Nephron progenitor cell (in vitro differentiated cells): ENCODE measurements at regions not wholly inside any gene's neighbourhood (a gene's known extent, or its start where the extent isn't known, plus 50 kb on each side); places are given as distances from the start of the nearest gene placed in this dataset.

Source experiments
- DNase-seq: peaks from one replicate; pipeline ENCODE4 v3.0.0; 2021
- H3K27ac Mint-ChIP-seq: 2 replicates; pipeline ENCODE4 v1.8.0; 2021; ENCODE audit warnings: mild to moderate bottlenecking, moderate library complexity, mixed read lengths
- H3K27me3 Mint-ChIP-seq: 2 replicates; pipeline ENCODE4 v1.8.0; 2021; ENCODE audit warnings: mild to moderate bottlenecking, low read depth, mixed read lengths; ENCODE audit not compliant: poor library complexity
- H3K36me3 Mint-ChIP-seq: 2 replicates; pipeline ENCODE4 v1.8.0; 2021; ENCODE audit warnings: low read depth, mixed read lengths
- H3K4me1 Mint-ChIP-seq: 2 replicates; pipeline ENCODE4 v1.8.0; 2021; ENCODE audit warnings: mixed read lengths
- H3K4me3 Mint-ChIP-seq: 2 replicates; pipeline ENCODE4 v1.8.0; 2021; ENCODE audit warnings: mild to moderate bottlenecking, moderate library complexity, mixed read lengths
- H3K9me3 Mint-ChIP-seq: 2 replicates; pipeline ENCODE4 v1.8.0; 2021; ENCODE audit warnings: mild to moderate bottlenecking, moderate library complexity, mixed read lengths
- TF ChIP-seq, protein P1 (sequence below): fragments of 200-600 bp; sonication (generic); IDR thresholded peaks from 2 replicates; pipeline ENCODE4 v1.5.0; 2021; ENCODE audit warnings: antibody characterized with exemption

DNA sequence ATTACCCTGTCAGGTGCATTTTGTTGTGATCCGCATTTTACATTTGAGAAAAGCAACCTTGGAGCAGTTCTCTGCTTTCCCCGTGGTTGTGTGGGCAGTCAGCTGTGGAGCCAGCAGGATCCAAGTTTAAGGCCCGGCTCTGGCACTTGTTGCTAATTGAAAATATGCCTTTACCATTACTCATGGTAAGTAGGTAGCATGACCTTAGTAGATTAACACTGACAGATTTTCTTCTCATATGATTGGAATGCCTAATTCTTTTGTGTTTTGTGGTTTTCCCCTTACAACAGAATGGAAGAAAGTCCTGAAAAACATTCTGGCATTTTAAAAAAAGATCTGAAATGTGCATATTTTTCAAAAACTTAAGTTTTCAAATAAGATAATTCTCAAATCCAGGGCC, 246.5 kb upstream of the LRRN1 start:
- Mint-ChIP-seq H3K4me3 (no peak overlapping the region), H3K4me1 (no peaks in the 10 kb centered on the region), H3K36me3 (no peaks in the 10 kb centered on the region), H3K27ac (no peak overlapping the region), H3K9me3 (peaks cover 15% of the 10 kb centered on the region), H3K27me3 (no peaks in the 10 kb centered on the region)
- TF ChIP-seq, protein P1, sequence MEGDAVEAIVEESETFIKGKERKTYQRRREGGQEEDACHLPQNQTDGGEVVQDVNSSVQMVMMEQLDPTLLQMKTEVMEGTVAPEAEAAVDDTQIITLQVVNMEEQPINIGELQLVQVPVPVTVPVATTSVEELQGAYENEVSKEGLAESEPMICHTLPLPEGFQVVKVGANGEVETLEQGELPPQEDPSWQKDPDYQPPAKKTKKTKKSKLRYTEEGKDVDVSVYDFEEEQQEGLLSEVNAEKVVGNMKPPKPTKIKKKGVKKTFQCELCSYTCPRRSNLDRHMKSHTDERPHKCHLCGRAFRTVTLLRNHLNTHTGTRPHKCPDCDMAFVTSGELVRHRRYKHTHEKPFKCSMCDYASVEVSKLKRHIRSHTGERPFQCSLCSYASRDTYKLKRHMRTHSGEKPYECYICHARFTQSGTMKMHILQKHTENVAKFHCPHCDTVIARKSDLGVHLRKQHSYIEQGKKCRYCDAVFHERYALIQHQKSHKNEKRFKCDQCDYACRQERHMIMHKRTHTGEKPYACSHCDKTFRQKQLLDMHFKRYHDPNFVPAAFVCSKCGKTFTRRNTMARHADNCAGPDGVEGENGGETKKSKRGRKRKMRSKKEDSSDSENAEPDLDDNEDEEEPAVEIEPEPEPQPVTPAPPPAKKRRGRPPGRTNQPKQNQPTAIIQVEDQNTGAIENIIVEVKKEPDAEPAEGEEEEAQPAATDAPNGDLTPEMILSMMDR, result no peak
- no peak for DNase-seq

DNA sequence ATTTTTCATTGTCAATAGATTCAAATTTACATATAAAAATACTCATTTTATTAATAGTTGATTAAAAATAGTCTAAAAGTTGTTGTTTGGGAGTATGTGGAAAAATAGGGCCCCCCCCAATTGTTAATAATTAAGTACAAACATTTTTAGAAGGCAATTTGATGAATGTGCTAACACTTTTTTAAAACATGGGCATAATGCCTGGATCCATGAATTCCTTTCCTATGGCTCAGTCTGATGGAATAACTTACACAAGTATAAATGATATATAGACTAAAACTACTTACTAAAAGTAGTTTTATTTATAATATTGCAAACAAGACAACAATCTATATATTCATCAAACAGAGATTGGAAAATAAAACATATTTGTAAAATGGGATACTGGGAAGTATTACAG, 247.2 kb upstream of the LRRN1 start:
- H3K27me3 Mint-ChIP-seq, result no peaks in the 10 kb centered on the region
- TF ChIP-seq, protein P1, result no peak
- no peak overlapping the region for H3K4me3 Mint-ChIP-seq
- DNase-seq, result no peak
- no peak overlapping the region for H3K27ac Mint-ChIP-seq
- H3K9me3 Mint-ChIP-seq, result peaks cover 14% of the 10 kb centered on the region
- no peaks in the 10 kb centered on the region for H3K36me3 Mint-ChIP-seq
- H3K4me1 Mint-ChIP-seq, result no peaks in the 10 kb centered on the region

DNA sequence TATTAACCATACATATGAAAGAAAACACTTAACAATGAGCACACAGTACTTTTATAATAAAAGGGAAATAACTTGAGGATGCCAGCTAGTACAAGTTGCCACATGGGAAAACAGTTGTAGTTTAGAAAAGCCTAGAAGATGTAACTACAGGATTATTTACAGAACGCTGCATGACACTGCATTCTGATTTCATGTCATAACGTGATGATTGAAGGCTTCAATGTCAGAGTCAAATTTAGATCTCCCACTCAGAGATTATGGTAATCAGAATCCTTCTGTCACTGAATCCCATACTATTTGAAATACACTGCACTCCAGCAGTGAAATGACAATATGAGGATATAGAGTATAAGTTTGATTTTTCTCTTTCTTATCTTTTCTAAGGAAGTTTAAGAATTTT, 253.9 kb upstream of the LRRN1 start:
- Mint-ChIP-seq H3K27ac (no peak overlapping the region), H3K4me1 (peaks cover 8% of the 10 kb centered on the region), H3K36me3 (no peaks in the 10 kb centered on the region), H3K27me3 (peaks cover 4% of the 10 kb centered on the region), H3K4me3 (no peak overlapping the region), H3K9me3 (peaks cover 11% of the 10 kb centered on the region)
- TF ChIP-seq, protein P1, result no peak
- no peak for DNase-seq

DNA sequence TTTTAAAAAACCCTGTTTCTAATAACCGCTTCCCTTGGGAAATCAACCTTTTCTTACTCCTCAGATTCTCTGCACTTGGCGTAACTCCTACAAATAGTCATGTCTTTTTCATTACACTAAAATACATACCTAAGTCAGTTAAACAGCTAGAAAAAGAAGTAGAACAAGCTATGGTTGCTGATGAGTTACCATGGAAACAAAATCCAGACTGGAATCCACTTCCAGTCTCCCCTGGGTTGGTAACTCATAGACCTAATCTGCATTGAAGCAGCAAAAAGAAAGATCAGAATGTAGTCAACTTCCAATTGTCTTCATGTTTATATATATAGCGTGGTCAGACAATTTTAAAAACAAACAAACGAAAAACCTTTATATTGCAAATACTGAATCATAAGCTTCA, 260.8 kb upstream of the LRRN1 start:
- H3K27ac Mint-ChIP-seq, result no peak overlapping the region
- no peak for DNase-seq
- H3K4me1 Mint-ChIP-seq, result peaks cover 8% of the 10 kb centered on the region
- H3K36me3 Mint-ChIP-seq, result no peaks in the 10 kb centered on the region
- no peaks in the 10 kb centered on the region for H3K9me3 Mint-ChIP-seq
- TF ChIP-seq, protein P1, result no peak
- no peaks in the 10 kb centered on the region for H3K27me3 Mint-ChIP-seq
- H3K4me3 Mint-ChIP-seq, result no peak overlapping the region

DNA sequence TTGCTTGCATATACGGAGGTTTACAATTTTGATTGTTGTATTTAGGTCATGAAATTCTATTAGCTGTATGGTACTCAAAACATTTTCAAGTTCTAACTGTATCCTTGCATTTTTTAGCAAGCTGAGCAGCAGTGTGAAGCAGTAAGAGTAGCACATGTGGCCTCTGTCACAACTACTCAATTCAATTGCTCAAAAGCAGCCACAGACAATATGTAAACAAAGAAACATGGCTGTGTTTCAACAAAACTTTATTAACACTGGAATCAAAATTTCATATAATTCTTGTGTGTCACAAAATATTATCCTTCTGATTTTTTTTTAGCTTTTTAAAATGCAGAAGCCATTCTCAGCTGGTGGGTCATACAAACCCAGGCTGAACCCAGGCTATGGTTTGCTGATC, 266.7 kb upstream of the LRRN1 start:
- DNase-seq, result no peak
- H3K4me1 Mint-ChIP-seq, result no peaks in the 10 kb centered on the region
- no peaks in the 10 kb centered on the region for H3K36me3 Mint-ChIP-seq
- TF ChIP-seq, protein P1, result no peak
- peaks cover 3% of the 10 kb centered on the region for H3K27me3 Mint-ChIP-seq
- no peak overlapping the region for H3K4me3 Mint-ChIP-seq
- H3K27ac Mint-ChIP-seq, result no peak overlapping the region
- H3K9me3 Mint-ChIP-seq, result no peaks in the 10 kb centered on the region

DNA sequence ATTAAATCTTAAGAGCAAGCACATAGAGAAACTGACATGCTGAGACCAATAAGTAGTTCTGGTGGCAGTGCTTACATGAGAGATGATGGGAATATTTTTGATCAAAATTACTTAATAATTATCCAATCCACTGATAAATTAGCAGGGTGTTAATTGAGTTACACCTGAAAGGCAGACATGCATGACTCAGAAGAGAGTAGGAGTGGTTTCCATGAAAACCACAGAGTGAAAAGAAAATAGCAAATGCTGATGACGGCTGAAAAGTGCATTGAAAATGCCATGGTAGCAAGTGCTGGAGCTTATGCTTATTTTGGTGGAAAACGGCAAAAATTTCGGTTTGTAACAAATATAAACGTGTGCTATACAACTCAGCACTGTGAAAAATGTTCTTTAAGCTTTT, 267.8 kb upstream of the LRRN1 start:
- TF ChIP-seq, protein P1, result no peak
- H3K27me3 Mint-ChIP-seq, result peaks cover 3% of the 10 kb centered on the region
- DNase-seq, result no peak
- no peak overlapping the region for H3K27ac Mint-ChIP-seq
- H3K4me3 Mint-ChIP-seq, result no peak overlapping the region
- no peaks in the 10 kb centered on the region for H3K4me1 Mint-ChIP-seq
- no peaks in the 10 kb centered on the region for H3K36me3 Mint-ChIP-seq
- no peaks in the 10 kb centered on the region for H3K9me3 Mint-ChIP-seq
